Astrocyte (in vitro differentiated cells and primary cell): ENCODE measurements at regions not wholly inside any gene's neighbourhood (a gene's known extent, or its start where the extent isn't known, plus 50 kb on each side); places are given as distances from the start of the nearest gene placed in this dataset.

ENCODE experiments used
- DNase-seq: peaks from one replicate; pipeline ENCODE4 v3.0.0-alpha.2; 2010; ENCODE audit warnings: low read depth
- FAIRE-seq: peaks from 2 replicates; lab custom pipeline; 2011; peaks lifted over from hg19 to GRCh38; lab: Jason Lieb, UNC
- H2AFZ ChIP-seq: 2 replicates; pipeline ENCODE4 v1.6.0; 2012; ENCODE audit warnings: low read depth, low read length, inconsistent platforms
- H3K27ac ChIP-seq: 2 replicates; pipeline ENCODE4 v1.5.1; 2011; ENCODE audit warnings: low read depth, low read length, inconsistent platforms
- H3K27me3 ChIP-seq: 2 replicates; pipeline ENCODE4 v1.6.0; 2011; ENCODE audit warnings: low read length, inconsistent platforms; ENCODE audit not compliant: insufficient read depth
- H3K36me3 ChIP-seq: 2 replicates; pipeline ENCODE4 v1.5.1; 2011; ENCODE audit warnings: low read length, inconsistent platforms; ENCODE audit not compliant: insufficient read depth
- H3K4me1 ChIP-seq: 2 replicates; pipeline ENCODE4 v1.5.1; 2011; ENCODE audit warnings: low read length, inconsistent platforms; ENCODE audit not compliant: insufficient read depth
- H3K4me2 ChIP-seq: 2 replicates; pipeline ENCODE4 v1.6.0; 2012; ENCODE audit warnings: low read length, inconsistent platforms
- H3K4me3 ChIP-seq: 2 replicates; pipeline ENCODE4 v1.5.1; 2011; ENCODE audit warnings: low read depth, mild to moderate bottlenecking, low read length, inconsistent platforms; ENCODE audit not compliant: insufficient read depth
- H3K79me2 ChIP-seq: 2 replicates; pipeline ENCODE4 v1.6.0; 2012; ENCODE audit warnings: mild to moderate bottlenecking, low read length, inconsistent platforms; ENCODE audit not compliant: insufficient read depth
- H3K9ac ChIP-seq: 2 replicates; pipeline ENCODE4 v1.6.0; 2012; ENCODE audit warnings: mild to moderate bottlenecking, low read length, inconsistent platforms
- H3K9me3 ChIP-seq: 2 replicates; pipeline ENCODE4 v1.5.1; 2012; ENCODE audit warnings: low read depth, mild to moderate bottlenecking, low read length, inconsistent platforms; ENCODE audit not compliant: insufficient read depth
- H4K20me1 ChIP-seq: 2 replicates; pipeline ENCODE4 v1.6.0; 2012; ENCODE audit warnings: low read length, inconsistent platforms; ENCODE audit not compliant: insufficient read depth
- H3K27ac Mint-ChIP-seq: one replicate; pipeline ENCODE4 v1.8.0; 2021; ENCODE audit warnings: mild to moderate bottlenecking, mixed read lengths; ENCODE audit not compliant: unreplicated experiment
- H3K27me3 Mint-ChIP-seq: one replicate; pipeline ENCODE4 v1.8.0; 2021; ENCODE audit warnings: low read depth, mixed read lengths; ENCODE audit not compliant: unreplicated experiment
- H3K36me3 Mint-ChIP-seq: one replicate; pipeline ENCODE4 v1.8.0; 2021; ENCODE audit warnings: low read depth, mixed read lengths; ENCODE audit not compliant: unreplicated experiment
- H3K4me1 Mint-ChIP-seq: one replicate; pipeline ENCODE4 v1.8.0; 2021; ENCODE audit warnings: low read depth, mixed read lengths; ENCODE audit not compliant: unreplicated experiment
- H3K4me3 Mint-ChIP-seq: one replicate; pipeline ENCODE4 v1.8.0; 2021; ENCODE audit warnings: mild to moderate bottlenecking, moderate library complexity, mixed read lengths; ENCODE audit not compliant: unreplicated experiment
- H3K9me3 Mint-ChIP-seq: one replicate; pipeline ENCODE4 v1.8.0; 2021; ENCODE audit warnings: mild to moderate bottlenecking, mixed read lengths; ENCODE audit not compliant: unreplicated experiment
- CTCF ChIP-seq: IDR thresholded peaks from 2 replicates; pipeline ENCODE4 v1.5.1; 2011; ENCODE audit warnings: low read depth, mild to moderate bottlenecking, inconsistent platforms, low read length, moderate library complexity; ENCODE audit not compliant: insufficient read depth
- EZH2 ChIP-seq: IDR thresholded peaks from 2 replicates; pipeline ENCODE4 v1.6.1; 2012; ENCODE audit warnings: mild to moderate bottlenecking, low read length, inconsistent platforms; ENCODE audit not compliant: insufficient read depth

GRCh38 chr2:142767847-142768246, 109.6 kb upstream of the KYNU start:
- H3K9me3 Mint-ChIP-seq = peaks cover 7% of the 10 kb centered on the region
- DNase-seq = no peak
- H3K27me3 Mint-ChIP-seq = no peaks in the 10 kb centered on the region
- no peak overlapping the region for H3K27ac Mint-ChIP-seq
- Histone ChIP-seq H3K27ac (no peak overlapping the region), H3K9me3 (no peaks in the 10 kb centered on the region), H3K4me3 (no peak overlapping the region), H3K9ac (no peak overlapping the region), H2AFZ (no peak overlapping the region), H3K79me2 (no peaks in the 10 kb centered on the region), H3K36me3 (no peaks in the 10 kb centered on the region), H3K4me1 (no peaks in the 10 kb centered on the region), H3K27me3 (no peaks in the 10 kb centered on the region), H4K20me1 (no peaks in the 10 kb centered on the region), H3K4me2 (no peak overlapping the region)
- no peaks in the 10 kb centered on the region for H3K4me1 Mint-ChIP-seq
- no peak for FAIRE-seq
- no peak overlapping the region for H3K4me3 Mint-ChIP-seq
- TF ChIP-seq CTCF (no peak), EZH2 (no peak)
- H3K36me3 Mint-ChIP-seq = no peaks in the 10 kb centered on the region

- H3K27me3 Mint-ChIP-seq = no peaks in the 10 kb centered on the region
- no peaks in the 10 kb centered on the region for H3K36me3 Mint-ChIP-seq
- H3K4me3 Mint-ChIP-seq = no peak overlapping the region
- Histone ChIP-seq H3K4me1 (no peaks in the 10 kb centered on the region), H3K9me3 (no peaks in the 10 kb centered on the region), H3K9ac (no peak overlapping the region), H3K4me3 (no peak overlapping the region), H4K20me1 (no peaks in the 10 kb centered on the region), H2AFZ (no peak overlapping the region), H3K27me3 (no peaks in the 10 kb centered on the region), H3K4me2 (no peak overlapping the region), H3K27ac (no peak overlapping the region), H3K36me3 (no peaks in the 10 kb centered on the region), H3K79me2 (no peaks in the 10 kb centered on the region)
- no peak overlapping the region for H3K27ac Mint-ChIP-seq
- TF ChIP-seq CTCF = no peak
- TF ChIP-seq EZH2 = no peak
- DNase-seq (no peak), FAIRE-seq (no peak)
- peaks cover 3% of the 10 kb centered on the region for H3K9me3 Mint-ChIP-seq
- H3K4me1 Mint-ChIP-seq = peaks cover 8% of the 10 kb centered on the region
Observed at GRCh38 chr2:142758973-142759372, 118.5 kb upstream of the KYNU start.

GRCh38 chr2:142757111-142757510, 120.4 kb upstream of the KYNU start:
- Mint-ChIP-seq H3K4me1 (peaks cover 8% of the 10 kb centered on the region), H3K4me3 (no peak overlapping the region), H3K27ac (no peak overlapping the region), H3K36me3 (no peaks in the 10 kb centered on the region), H3K27me3 (no peaks in the 10 kb centered on the region), H3K9me3 (peaks cover 1% of the 10 kb centered on the region)
- Histone ChIP-seq H3K27ac (no peak overlapping the region), H3K27me3 (no peaks in the 10 kb centered on the region), H4K20me1 (no peaks in the 10 kb centered on the region), H3K36me3 (no peaks in the 10 kb centered on the region), H3K4me2 (no peak overlapping the region), H3K9ac (no peak overlapping the region), H3K4me1 (no peaks in the 10 kb centered on the region), H3K79me2 (no peaks in the 10 kb centered on the region), H2AFZ (no peak overlapping the region), H3K9me3 (no peaks in the 10 kb centered on the region), H3K4me3 (no peak overlapping the region)
- FAIRE-seq = no peak
- TF ChIP-seq CTCF (no peak), EZH2 (no peak)
- no peak for DNase-seq
